H9 (cell line): ENCODE measurements at regions not wholly inside any gene's neighbourhood (a gene's known extent, or its start where the extent isn't known, plus 50 kb on each side); places are given as distances from the start of the nearest gene placed in this dataset.

Source experiments
- DNase-seq: peaks from one replicate; pipeline ENCODE4 v3.0.0-alpha.2; 2017
- H2AFZ ChIP-seq: one replicate; pipeline ENCODE4 v1.6.1; 2013; ENCODE audit warnings: mild to moderate bottlenecking, low read length, control low read depth, moderate library complexity
- H2AK5ac ChIP-seq: 2 replicates; pipeline ENCODE4 v1.6.1; 2013; ENCODE audit warnings: low read length, control low read depth, mixed read lengths; ENCODE audit not compliant: insufficient read length
- H2BK120ac ChIP-seq: one replicate; pipeline ENCODE4 v1.6.1; 2013; ENCODE audit warnings: low read depth, mild to moderate bottlenecking, low read length, control low read depth, inconsistent platforms; ENCODE audit not compliant: poor library complexity, severe bottlenecking
- H2BK12ac ChIP-seq: 2 replicates; pipeline ENCODE4 v1.6.1; 2013; ENCODE audit warnings: low read length, control low read depth, mixed read lengths, low read depth; ENCODE audit not compliant: insufficient read length
- H2BK15ac ChIP-seq: 2 replicates; pipeline ENCODE4 v1.6.1; 2013; ENCODE audit warnings: low read depth, low read length, control low read depth
- H2BK20ac ChIP-seq: one replicate; pipeline ENCODE4 v1.6.1; 2013; ENCODE audit warnings: low read depth, mild to moderate bottlenecking, low read length, control low read depth, inconsistent platforms; ENCODE audit not compliant: poor library complexity, severe bottlenecking
- H2BK5ac ChIP-seq: 2 replicates; pipeline ENCODE4 v1.6.1; 2013; ENCODE audit warnings: low read length, control low read depth, mixed read lengths; ENCODE audit not compliant: insufficient read length
- H3K14ac ChIP-seq: 2 replicates; pipeline ENCODE4 v1.6.1; 2013; ENCODE audit warnings: low read length, control low read depth; ENCODE audit not compliant: insufficient read depth
- H3K18ac ChIP-seq: 2 replicates; pipeline ENCODE4 v1.6.1; 2013; ENCODE audit warnings: low read depth, mild to moderate bottlenecking, mixed read lengths, low read length, control low read depth; ENCODE audit not compliant: insufficient read length
- H3K23ac ChIP-seq: 2 replicates; pipeline ENCODE4 v1.6.1; 2013; ENCODE audit warnings: low read length, control low read depth, mixed read lengths, low read depth; ENCODE audit not compliant: insufficient read length
- H3K23me2 ChIP-seq: 2 replicates; pipeline ENCODE4 v1.6.1; 2013; ENCODE audit warnings: low read depth, mild to moderate bottlenecking, mixed read lengths, low read length, control low read depth; ENCODE audit not compliant: insufficient read length, poor library complexity, severe bottlenecking
- H3K27ac ChIP-seq: 2 replicates; pipeline ENCODE4 v1.5.1; 2013; ENCODE audit warnings: low read length, control low read depth, mixed read lengths, low read depth; ENCODE audit not compliant: insufficient read length
- H3K27me3 ChIP-seq: 2 replicates; pipeline ENCODE4 v1.6.1; 2013; ENCODE audit warnings: low read length, control low read depth, inconsistent platforms; ENCODE audit not compliant: insufficient read depth
- H3K4ac ChIP-seq: 2 replicates; pipeline ENCODE4 v1.6.1; 2013; ENCODE audit warnings: low read depth, mild to moderate bottlenecking, control low read depth, inconsistent platforms, low read length, moderate library complexity
- H3K4me1 ChIP-seq: 2 replicates; pipeline ENCODE4 v1.6.1; 2013; ENCODE audit warnings: low read length, control low read depth, inconsistent platforms; ENCODE audit not compliant: insufficient read depth
- H3K4me2 ChIP-seq: 2 replicates; pipeline ENCODE4 v1.6.1; 2013; ENCODE audit warnings: low read length, control low read depth, mixed read lengths; ENCODE audit not compliant: insufficient read length, insufficient read depth
- H3K56ac ChIP-seq: 2 replicates; pipeline ENCODE4 v1.6.1; 2013; ENCODE audit warnings: low read depth, mild to moderate bottlenecking, mixed read lengths, low read length, control low read depth; ENCODE audit not compliant: insufficient read length
- H3K79me1 ChIP-seq: 2 replicates; pipeline ENCODE4 v1.6.1; 2013; ENCODE audit warnings: low read depth, mild to moderate bottlenecking, moderate library complexity, low read length, control low read depth, inconsistent platforms; ENCODE audit not compliant: insufficient read depth, poor library complexity, severe bottlenecking
- H3K79me2 ChIP-seq: 2 replicates; pipeline ENCODE4 v1.6.1; 2013; ENCODE audit warnings: low read length, control low read depth, inconsistent platforms; ENCODE audit not compliant: insufficient read depth
- H3K9ac ChIP-seq: 2 replicates; pipeline ENCODE4 v1.6.1; 2013; ENCODE audit warnings: low read length, control low read depth, mixed read lengths; ENCODE audit not compliant: insufficient read length; ENCODE audit errors: extremely low read depth
- H3K9me3 ChIP-seq: one replicate; pipeline ENCODE4 v1.6.1; 2013; ENCODE audit warnings: low read depth, low read length, inconsistent platforms; ENCODE audit not compliant: control insufficient read depth
- H3T11ph ChIP-seq: one replicate; pipeline ENCODE4 v1.6.1; 2013; ENCODE audit warnings: mild to moderate bottlenecking, low read length, control low read depth, inconsistent platforms
- H4K20me1 ChIP-seq: one replicate; pipeline ENCODE4 v1.6.1; 2013; ENCODE audit not compliant: control insufficient read depth, insufficient read length, insufficient read depth
- H4K5ac ChIP-seq: 2 replicates; pipeline ENCODE4 v1.6.1; 2013; ENCODE audit warnings: low read depth, mild to moderate bottlenecking, mixed read lengths, low read length, control low read depth; ENCODE audit not compliant: insufficient read length
- H4K8ac ChIP-seq: replicated peaks from 2 replicates; pipeline ENCODE4 v1.6.1; 2013; ENCODE audit warnings: low read length, control low read depth, mixed read lengths, low read depth; ENCODE audit not compliant: insufficient read length
- H4K91ac ChIP-seq: 2 replicates; pipeline ENCODE4 v1.6.1; 2013; ENCODE audit warnings: low read depth, mild to moderate bottlenecking, moderate library complexity, mixed read lengths, low read length, control low read depth; ENCODE audit not compliant: insufficient read length
- H3K27ac Mint-ChIP-seq, 3 experiments: 2 replicates in 2 of 3; 3 replicates in 1 of 3; pipeline ENCODE4 v1.8.0; 2020 to 2021; ENCODE audit warnings: mixed read lengths in 3 of 3, mild to moderate bottlenecking in 1 of 3, moderate library complexity in 1 of 3
- H3K27me3 Mint-ChIP-seq: 2 replicates; pipeline ENCODE4 v1.8.0; 2021; ENCODE audit warnings: low read depth, mild to moderate bottlenecking, moderate library complexity, mixed read lengths
- H3K36me3 Mint-ChIP-seq, 3 experiments: 2 replicates in 2 of 3; 3 replicates in 1 of 3; pipeline ENCODE4 v1.8.0; 2020 to 2021; ENCODE audit warnings: low read depth in 3 of 3, mixed read lengths in 3 of 3; ENCODE audit not compliant: insufficient read depth in 1 of 3
- H3K4me1 Mint-ChIP-seq, 2 experiments: 2 replicates each; pipeline ENCODE4 v1.8.0; 2020; ENCODE audit warnings: mixed read lengths in 2 of 2
- H3K4me3 Mint-ChIP-seq, 2 experiments: 2 replicates in 1 of 2; 3 replicates in 1 of 2; pipeline ENCODE4 v1.8.0; 2020 to 2021; ENCODE audit warnings: mild to moderate bottlenecking in 2 of 2, mixed read lengths in 2 of 2, moderate library complexity in 1 of 2
- H3K9me3 Mint-ChIP-seq, 2 experiments: 2 replicates in 1 of 2; 3 replicates in 1 of 2; pipeline ENCODE4 v1.8.0; 2020; ENCODE audit warnings: mild to moderate bottlenecking in 2 of 2, mixed read lengths in 2 of 2, moderate library complexity in 1 of 2
- WGBS: extraction: QIAGEN DNeasy Blood & Tissue Kit; methylation state at CpG from one replicate; pipeline ENCODE4 v1.1.7; 2013; ENCODE audit warnings: missing lambda C conversion rate, low lambda C conversion rate, mixed read lengths; ENCODE audit not compliant: insufficient read length; ENCODE audit errors: extremely low coverage; 5-methylcytosine and 5-hydroxymethylcytosine counted together
- TF ChIP-seq, protein P1 (sequence below): fragments of 200-600 bp; sonication (generic); conservative IDR thresholded peaks from 3 replicates; pipeline ENCODE4 v1.8.0; 2021; ENCODE audit warnings: antibody characterized with exemption, mild to moderate bottlenecking

DNA sequence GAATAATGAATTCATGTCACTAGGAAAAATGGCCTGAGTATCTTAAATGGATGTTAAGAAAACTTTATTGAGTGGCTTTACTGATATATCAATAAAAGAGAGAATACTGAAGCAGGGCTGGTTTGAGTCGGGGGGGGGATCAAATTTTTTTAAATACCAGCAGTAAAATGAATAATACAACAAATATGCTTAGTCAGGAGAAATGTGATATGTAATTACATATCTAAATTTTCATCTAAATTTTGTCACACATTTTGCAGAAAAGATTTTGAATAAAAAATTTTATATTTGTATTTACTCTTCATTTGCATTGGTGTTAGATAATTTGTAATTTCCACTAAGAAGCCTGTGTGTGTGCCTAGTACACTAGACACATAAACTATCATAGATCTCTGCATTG, 2300.2 kb downstream of the MRPL39 start:
- no peak overlapping the region for H2AK5ac ChIP-seq
- H2BK12ac ChIP-seq: no peak overlapping the region
- no peak overlapping the region for H3K4me2 ChIP-seq
- Mint-ChIP-seq H3K27ac (no peak overlapping the region), H3K4me3 (no peak overlapping the region), H3K4me1 (peaks cover 0 to 3% of the 10 kb centered on the region in 2 experiments; a peak in 1 of 4 replicates), H3K36me3 (peaks cover 0 to 3% (median 0%) of the 10 kb centered on the region in 3 experiments; a peak in 2 of 7 replicates), H3K9me3 (no peaks in the 10 kb centered on the region), H3K27me3 (no peaks in the 10 kb centered on the region)
- no CpG with 5 or more reads among the region's 1 CpG for WGBS
- H3K23me2 ChIP-seq: no peaks in the 10 kb centered on the region
- H3K79me2 ChIP-seq: no peaks in the 10 kb centered on the region
- no peak overlapping the region for H2BK5ac ChIP-seq
- no peak overlapping the region for H2AFZ ChIP-seq
- no peak overlapping the region for H3K4ac ChIP-seq
- no peaks in the 10 kb centered on the region for H3K79me1 ChIP-seq
- H4K5ac ChIP-seq: no peak overlapping the region
- no peak overlapping the region for H4K91ac ChIP-seq
- no peak overlapping the region for H3K56ac ChIP-seq
- no peaks in the 10 kb centered on the region for H3K27me3 ChIP-seq
- H3K27ac ChIP-seq: no peak overlapping the region
- no peaks in the 10 kb centered on the region for H3K4me1 ChIP-seq
- no peaks in the 10 kb centered on the region for H3K9me3 ChIP-seq
- no peak overlapping the region for H3K9ac ChIP-seq
- no peak for DNase-seq
- no peak overlapping the region for H2BK120ac ChIP-seq
- H3K14ac ChIP-seq: no peak overlapping the region
- no peak overlapping the region for H4K8ac ChIP-seq
- TF ChIP-seq, protein P1, sequence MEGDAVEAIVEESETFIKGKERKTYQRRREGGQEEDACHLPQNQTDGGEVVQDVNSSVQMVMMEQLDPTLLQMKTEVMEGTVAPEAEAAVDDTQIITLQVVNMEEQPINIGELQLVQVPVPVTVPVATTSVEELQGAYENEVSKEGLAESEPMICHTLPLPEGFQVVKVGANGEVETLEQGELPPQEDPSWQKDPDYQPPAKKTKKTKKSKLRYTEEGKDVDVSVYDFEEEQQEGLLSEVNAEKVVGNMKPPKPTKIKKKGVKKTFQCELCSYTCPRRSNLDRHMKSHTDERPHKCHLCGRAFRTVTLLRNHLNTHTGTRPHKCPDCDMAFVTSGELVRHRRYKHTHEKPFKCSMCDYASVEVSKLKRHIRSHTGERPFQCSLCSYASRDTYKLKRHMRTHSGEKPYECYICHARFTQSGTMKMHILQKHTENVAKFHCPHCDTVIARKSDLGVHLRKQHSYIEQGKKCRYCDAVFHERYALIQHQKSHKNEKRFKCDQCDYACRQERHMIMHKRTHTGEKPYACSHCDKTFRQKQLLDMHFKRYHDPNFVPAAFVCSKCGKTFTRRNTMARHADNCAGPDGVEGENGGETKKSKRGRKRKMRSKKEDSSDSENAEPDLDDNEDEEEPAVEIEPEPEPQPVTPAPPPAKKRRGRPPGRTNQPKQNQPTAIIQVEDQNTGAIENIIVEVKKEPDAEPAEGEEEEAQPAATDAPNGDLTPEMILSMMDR: no peak
- no peak overlapping the region for H3K18ac ChIP-seq
- no peak overlapping the region for H2BK15ac ChIP-seq
- no peak overlapping the region for H3K23ac ChIP-seq
- H3T11ph ChIP-seq: no peak overlapping the region
- H4K20me1 ChIP-seq: no peaks in the 10 kb centered on the region
- H2BK20ac ChIP-seq: no peak overlapping the region
